Stimulated activated CD4-positive, alpha-beta T cell treated with anti-CD3 and anti-CD28 coated beads, TNF-alpha, amount 100 ng/mL, for 1 hour (primary cell): ENCODE measurements at regions not wholly inside any gene's neighbourhood (a gene's known extent, or its start where the extent isn't known, plus 50 kb on each side); places are given as distances from the start of the nearest gene placed in this dataset.

Experiments used
- DNase-seq, 3 donors: peaks; one replicate each; pipeline ENCODE4 v3.0.0-alpha.2; 2020; ENCODE audit warnings: low read depth in 3 of 3, low spot score in 1 of 3

DNA sequence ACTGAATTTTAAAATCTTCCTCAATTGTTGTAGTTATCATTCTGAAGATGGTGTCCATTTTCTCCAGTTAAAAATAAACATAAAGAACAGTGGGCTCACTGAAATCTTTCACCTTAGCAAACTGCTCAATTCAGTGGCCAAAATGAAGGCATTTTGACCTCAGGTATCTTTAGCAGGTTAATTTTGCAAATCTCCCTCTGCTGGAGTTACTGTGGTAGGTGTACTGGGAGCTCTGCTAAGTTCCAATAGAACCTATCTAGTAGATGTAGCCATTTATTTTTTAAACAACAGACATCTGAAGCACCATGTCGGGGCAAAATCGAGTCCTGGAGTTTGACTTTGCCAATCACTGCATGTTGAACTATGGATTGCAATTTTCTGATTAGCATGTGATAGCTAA is 177.1 kb downstream of the IRS1 start:
- DNase-seq: no peak

DNA sequence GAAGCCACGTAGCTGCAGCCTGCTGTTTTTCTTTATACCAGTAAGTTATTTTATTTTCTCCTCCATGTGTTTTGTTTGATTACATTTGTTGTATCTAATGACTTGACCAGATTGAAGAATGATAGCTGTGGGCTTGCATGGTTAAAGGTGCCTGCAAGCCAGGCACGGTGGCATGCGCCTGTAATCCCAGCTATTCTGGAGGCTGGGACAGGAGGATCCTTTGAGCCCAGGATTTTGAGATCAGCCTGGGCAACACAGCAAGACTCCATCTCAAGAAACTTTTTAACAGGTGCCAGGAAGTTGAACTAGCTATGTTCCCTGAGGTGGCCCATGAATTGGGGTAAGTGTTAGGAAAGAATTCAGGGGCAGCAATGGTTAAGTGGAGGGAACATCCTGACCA is 179.4 kb downstream of the IRS1 start:
- DNase-seq: no peak

DNA sequence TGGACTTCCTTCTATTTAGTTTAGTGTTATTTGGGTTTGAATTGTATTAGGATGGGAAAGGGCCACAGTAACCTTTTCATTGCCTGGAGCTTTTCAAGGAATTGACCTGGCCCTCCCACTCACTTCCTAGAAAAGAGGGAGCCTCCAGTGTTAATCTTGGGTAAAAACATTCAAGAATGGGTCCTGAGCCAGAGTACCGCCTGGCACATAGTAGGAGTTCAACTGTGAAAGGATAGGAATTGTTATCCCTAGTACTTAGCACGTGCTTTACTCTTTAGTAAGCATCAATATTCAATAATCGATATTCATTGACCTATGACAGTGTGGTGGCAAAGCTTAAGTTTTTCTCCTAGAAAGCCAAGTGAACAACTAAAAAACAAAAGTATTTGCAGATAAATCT is 179.9 kb downstream of the IRS1 start:
- no peak for DNase-seq

DNA sequence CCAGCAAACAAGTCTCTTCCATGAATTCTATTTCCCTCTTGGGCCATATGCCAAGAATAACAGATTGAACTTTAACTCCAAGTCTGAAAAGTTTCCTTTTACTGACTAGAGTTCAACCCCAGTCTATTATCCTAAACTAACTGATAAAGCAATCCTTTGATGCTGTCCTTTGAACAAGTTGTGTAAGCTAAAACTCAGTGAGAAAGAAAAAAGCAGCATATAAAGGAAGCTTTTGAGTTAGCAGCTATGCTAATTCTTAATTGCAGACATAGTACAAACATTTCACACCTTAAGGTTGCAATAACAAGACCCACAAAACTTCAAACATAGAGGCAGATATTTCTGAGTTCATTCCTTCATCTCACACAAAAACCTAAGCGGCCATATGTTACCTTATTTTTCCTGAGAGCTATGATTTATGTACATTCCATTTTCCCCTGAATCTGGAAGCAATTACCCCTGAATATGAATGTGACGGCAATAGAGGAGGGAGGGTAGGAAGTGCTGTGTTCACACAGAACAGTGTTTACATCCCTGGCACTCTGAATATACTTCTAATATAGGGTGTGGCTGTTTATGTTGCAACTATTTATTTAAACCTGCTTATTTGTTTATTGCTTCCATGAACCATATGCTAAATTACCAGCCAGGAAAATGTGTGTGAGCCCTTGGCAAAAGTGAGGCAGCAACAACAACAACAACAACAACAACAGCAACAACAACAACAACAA is 180.6 kb downstream of the IRS1 start:
- DNase-seq: no peak

DNA sequence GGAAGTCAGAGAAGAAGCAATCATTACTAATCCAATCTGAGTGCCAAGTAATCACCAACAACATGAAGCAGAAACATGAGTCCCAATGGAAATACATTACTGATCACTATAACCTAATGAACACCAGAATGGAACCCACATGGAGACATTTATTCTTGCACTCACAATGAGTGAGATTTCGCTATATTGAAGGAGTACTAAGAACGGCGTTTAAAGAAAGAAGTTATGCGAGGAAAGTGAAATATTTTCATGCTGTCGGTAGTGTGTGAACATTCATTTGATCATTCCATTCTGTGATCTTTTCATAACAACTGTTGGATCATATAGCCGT is 181.1 kb downstream of the IRS1 start:
- DNase-seq: no peak

DNA sequence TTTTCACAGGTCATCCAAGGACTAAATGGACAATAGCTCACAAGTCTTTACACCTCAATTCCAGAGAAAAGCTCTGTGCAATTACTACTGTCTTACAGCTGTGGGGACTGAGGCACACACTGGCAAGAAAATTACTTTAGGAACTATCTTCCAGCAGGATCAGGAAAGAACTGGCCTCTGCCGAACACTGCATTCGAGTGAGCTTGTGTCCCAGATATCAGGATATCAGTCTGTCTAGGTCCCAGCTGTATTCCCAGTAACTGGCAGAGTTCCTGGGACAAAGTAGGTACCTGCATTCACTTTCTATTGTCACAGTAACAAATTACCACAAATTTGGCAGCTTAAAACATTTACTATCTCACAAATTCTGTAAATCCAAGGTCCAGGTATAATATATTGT is 183.7 kb downstream of the IRS1 start:
- no peak for DNase-seq

DNA sequence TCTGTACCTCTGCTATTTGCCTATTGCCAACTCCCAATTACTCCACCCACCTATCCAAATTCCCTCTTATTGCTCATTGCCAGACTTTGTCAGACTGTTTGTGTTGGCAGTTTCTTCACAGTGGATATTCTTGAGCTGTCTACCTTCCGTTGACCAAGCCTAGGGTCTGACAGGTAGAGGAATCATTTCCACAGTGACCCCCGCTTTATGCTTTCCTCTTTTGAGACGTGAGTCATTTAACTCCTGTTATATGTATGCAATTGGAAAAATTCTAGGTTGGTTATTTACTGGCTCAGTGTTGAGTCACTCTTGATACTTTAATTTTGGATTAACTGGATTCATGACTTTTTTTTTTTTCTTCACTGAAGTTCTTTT is 187.7 kb downstream of the IRS1 start:
- no peak for DNase-seq

DNA sequence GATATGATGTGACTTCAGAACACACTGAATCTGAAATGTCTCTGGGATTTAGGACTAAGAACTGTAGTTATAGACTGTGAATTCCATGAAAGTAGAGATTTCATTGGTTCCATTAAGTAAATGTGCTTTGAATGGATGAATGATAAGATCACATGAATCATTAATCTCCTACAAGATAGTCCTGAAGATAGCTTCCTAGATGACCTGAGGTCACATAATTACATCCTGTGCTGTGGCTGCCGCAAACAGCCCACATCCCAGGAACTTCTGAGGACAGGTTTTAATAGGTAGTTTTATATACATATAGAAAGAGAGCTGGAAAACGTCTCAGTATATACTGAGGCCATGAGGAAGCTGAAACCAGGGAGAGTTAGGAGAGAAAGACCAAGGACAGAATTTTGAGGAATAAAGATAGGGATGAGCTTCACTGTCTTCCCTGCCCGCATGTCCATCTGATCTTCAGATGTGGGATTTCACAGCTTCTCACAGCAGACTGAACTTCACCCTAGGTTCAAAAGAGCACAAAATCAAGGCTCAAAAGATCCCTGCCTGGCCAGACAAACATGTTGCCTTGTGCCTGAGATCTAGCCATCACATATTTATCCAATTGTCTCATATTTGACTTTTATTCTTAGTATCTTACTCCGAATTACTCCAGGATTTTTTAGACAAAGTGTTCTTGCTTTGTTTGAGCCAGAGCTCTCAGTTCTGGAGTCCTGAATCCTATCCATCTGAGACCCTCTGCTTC is 188.2 kb downstream of the IRS1 start:
- DNase-seq: no peak

DNA sequence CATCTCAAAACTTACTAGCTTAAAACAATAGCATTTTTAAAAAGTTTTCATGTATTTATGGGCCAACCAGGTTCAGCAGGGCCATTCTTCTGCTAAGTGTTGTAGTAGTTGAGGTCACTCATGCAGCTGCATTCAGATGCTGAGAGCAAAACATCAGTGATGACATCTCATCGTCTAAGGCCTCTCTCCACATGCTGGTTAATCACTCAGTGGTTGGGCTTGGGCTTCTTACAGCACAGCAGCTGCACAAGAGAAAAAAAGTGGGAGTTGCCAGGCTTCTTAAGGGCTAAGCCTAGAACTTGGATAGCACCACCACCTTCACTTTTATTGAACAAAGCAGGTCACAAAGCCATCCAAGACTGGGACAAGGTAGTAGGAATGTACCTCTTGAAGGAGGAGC is 190.3 kb downstream of the IRS1 start:
- DNase-seq: no peak

DNA sequence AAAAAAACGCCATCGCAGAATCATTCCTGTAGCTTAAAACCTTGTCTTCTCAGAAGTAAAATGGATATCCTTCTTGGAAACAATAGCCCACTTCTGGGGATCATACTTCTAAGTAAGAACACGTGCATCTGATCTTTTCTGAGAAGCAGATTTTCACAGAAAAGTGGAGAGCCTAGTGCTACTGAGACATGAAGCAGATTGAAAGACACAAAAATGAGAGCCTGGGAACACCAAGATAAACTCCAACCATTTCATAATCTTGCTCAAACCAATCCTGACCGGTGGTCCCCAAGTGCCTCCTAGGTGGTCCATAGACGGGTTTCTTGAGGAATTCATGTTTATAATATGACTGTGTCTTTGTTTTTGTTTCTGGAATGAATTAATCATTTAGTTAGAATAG is 191.2 kb downstream of the IRS1 start:
- no peak for DNase-seq

DNA sequence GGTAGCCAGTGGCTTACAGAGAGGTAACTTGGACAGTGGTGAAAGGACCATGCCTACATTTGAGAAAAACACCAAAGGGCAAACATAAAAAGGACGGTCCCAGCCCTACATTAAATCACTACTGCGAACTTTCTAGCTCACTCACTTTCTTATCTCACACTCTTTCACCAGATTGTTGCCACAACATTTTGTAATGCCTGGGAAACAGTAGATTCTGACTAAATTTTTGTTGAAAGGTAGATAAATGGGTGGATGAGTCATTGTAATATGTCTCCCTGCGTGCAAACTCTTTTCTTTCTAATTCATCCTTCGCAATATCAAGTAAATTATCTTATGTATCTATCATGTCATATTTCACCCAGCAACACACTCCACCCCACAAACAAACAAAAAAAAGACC is 192.2 kb downstream of the IRS1 start:
- DNase-seq: no peak

DNA sequence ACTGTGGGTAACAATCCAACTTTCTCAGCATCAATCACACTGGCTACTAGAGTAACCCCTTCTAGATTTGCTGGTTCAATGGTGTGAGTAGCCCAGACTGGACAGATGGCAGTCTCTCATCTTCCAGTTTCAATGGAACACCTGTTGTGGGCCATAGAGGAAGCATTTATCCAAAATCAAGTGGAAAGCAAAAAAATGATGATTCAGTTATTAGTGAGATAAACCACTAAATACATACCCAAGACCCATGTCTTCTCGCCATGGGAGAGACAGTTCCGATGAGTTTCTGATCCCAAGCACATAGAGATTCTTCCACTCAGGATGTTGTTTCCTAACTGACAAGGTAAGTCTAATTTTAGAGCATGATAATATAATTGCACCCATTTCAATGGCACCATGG is 194.0 kb downstream of the IRS1 start:
- no peak for DNase-seq

DNA sequence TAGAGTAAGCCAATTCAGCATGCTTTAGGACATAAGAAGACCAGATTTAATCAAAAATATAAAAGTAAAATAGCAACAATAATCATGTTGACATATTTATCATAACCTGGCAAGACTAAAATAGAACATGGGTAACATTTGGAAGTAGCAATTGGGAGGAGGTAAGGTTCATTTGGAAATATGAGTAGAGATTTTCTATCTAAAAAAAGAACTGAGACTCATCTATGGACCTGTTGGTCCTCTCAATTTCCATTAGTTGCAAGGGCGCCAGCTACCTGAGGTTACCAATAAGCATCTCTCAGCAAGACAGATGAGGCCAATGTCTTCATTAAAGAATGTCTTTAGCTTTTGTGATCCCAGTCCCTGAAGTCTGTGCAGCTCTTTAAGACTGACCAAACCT is 196.0 kb downstream of the IRS1 start:
- DNase-seq: no peak

DNA sequence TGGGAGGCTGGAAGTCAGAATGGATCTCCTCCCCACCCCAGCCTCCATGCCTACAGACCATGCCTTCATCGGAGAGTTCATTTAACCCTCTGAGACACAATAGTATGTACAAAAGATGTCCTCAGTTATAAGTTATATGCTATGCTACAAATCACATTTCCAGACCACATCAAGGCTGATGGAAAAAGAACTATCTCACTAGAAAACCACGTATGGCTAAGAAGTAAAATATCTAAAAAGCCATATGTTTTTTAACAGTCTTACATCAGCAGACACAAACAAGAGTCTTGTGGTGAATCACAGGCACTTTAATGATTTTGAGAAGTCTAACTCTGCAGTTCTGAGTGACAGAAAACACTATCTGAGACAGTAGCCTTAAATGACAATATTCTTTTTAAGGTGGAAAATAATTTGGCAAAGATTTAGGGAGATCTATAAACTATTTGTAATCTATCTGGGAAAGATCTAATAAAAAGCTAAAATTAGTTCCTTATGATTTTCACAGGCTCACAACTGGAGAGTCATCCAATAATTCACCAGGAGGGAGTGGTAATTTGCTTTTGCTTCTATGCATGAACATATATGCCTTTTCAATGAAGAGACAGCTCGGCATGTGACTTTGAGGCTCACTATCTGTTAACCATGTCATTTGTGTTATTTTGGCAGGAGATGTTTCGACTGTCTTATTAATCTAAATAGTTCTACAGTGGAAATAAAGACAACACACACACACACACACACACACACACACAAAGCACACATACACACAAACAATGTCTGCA is 197.5 kb downstream of the IRS1 start:
- DNase-seq: no peak

DNA sequence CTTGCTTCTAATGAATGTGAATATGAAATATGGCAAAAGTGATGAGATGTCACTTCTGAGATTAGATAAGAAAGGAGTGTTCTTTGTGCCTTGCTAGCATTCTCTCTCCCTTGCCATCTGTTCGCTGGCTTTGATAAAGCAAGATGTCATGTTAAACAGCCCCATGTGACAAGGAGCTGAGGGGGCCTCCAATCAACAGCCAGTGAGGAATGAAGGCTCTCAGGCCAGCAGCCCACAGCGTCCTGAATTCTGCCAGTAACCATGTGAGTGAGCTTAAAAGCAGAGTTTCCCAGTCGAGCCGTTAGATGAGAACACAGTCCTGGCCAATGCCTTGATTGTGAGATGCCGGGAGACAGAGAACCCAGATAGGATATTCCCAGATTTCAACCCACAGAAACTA is 198.8 kb downstream of the IRS1 start:
- no peak for DNase-seq

DNA sequence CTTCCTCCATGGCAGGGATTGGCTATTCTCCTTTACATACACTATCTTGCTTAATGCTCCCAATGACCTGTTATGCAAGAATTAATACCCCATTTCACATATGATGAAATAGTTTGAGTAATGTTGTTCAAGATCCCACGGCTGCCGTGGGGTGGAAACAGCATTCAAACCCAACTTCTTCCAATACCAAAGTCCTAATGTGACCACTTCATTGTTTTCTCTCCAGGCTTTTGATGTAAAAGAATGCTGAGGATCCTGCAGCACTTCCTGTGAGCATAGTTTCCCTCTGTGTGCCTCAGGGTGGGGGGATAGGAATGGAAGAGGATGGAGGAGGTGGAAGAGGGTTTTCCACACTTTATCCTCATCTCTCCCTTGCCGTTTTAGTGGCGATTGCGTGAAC is 199.4 kb downstream of the IRS1 start:
- DNase-seq: no peak

DNA sequence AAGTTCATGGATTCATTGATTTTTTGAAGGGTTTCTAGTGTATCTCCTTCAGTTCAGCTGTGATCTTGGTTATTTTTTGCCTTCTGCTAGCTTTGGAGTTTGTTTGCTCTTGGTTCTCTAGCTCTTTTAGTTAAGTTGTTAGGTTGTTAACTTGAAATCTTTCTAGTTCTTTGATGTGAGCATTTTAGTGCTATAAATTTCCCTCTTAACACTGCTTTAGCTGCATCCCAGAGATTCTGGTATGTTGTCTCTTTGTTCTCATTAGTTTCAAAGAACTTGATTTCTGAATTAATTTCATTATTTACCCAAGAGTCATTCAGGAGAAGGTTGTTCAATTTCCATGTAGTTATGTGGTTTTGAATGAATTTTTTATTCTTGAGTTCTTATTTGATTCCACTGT is 210.6 kb downstream of the IRS1 start:
- DNase-seq: no peak

DNA sequence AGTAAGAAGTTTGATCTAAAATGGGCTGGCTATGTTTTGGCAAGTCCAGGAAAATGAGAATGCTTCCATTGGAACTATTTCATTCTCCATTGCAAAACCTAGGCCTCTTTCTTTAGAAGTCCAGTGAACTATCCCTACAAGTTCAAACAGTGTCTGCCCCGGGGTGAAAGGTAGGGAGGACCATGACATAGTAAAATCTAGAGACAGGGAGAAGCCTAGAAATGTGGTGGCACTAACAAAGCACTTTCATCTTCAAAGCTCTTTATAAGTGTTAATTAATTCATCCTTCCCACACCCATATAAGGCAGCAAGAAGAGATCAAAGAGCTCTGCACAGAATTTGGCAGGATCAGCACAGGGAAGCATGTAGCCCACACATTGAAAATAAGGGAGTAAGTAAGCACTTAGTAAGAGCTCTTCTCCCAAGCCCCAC is 214.5 kb downstream of the IRS1 start:
- DNase-seq: no peak

DNA sequence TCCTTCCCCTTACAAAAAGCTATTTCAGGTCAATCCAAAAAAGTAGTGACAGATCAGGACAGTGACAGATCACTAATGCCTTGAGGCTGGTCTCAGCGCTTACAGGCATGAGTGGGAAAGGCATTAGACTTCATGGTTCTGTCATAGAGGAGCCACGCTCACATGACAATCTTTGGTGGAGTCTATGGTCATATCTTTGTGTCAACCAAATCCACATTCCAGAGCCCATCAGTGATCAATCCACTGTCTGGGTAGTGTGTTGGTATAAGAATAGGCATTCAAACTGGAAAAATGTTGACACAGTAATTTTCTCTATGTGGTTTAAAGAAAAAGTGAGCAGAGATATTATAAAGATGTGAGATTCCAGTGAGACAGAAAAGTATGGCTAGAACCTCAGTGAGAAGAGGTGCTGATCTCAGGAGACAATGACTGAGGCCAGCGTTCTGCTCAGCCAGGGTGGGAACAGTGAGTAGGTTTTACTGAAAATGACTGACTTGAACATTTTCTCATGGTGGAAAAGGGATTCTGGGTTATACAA is 215.0 kb downstream of the IRS1 start:
- no peak for DNase-seq

DNA sequence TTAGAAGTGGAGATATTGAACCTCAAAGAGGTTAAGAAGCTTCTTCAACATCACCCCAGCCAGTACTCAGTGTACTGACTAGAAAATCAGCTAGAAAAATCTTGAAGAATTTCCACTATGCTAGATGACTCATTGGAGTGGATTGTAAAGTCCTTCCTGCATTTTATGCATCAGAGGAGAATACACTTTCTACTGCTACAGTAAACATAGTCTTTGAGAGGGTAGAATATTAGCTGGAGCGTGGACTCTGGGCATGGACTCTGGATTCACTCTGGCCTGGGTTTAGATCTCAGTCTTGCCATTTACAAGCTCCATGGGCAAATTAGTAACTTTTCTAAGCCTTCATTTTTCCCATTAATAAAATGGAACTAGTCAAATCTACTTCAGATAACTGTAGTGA is 215.9 kb downstream of the IRS1 start:
- DNase-seq: no peak

DNA sequence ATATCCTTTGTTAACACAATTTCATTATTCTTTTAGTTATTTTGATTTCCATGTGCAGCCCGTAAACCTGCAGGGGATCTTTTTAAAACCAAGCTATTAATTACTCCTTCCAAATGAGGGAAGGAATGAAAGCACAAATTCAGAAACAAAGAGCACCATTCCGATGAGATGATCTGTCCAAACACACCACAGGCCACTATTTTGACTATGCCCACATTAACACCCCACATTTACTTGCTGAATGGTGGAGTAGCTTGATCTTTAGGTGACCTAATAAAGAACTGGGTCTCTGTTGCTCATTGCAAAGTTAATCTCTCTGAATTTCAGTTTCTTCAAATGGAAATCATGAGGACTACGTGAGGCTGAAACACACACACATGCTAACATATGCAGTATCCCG is 218.0 kb downstream of the IRS1 start:
- DNase-seq: no peak

DNA sequence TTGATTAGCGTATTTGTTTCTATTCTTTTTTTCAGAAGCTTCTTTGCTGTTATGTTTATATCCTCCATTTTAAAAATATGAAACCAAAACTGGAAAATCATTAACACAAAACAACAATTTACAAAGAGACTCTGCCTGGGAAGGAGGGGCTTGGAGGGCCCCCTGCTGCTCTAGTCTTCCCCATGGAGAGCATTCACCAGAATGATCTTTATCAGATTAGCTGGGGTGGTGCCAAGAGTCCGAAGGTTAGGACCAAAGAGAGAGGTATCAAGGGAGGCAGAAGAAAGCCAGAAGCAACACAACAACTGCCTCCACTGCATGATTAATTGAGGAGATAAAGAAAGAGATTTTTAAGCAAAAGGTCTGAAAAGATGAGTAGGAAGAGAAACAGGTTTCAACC is 218.6 kb downstream of the IRS1 start:
- no peak for DNase-seq
